HepG2 (cell line): ENCODE measurements at regions not wholly inside any gene's neighbourhood (a gene's known extent, or its start where the extent isn't known, plus 50 kb on each side); places are given as distances from the start of the nearest gene placed in this dataset.

Experiments used
- ARNT ChIP-seq: fragments of 450-650 bp; IDR thresholded peaks from 2 replicates; pipeline ENCODE4 v1.6.1; 2017
- CENPT ChIP-seq: sonication (generic); formaldehyde crosslinking; IDR thresholded peaks from 2 replicates; pipeline ENCODE4 v1.8.0; 2022; ENCODE audit warnings: low read depth, mild to moderate bottlenecking, moderate library complexity, missing genetic modification reagents
- FOXO4 ChIP-seq: sonication (generic); formaldehyde crosslinking; conservative IDR thresholded peaks from 2 replicates; pipeline ENCODE4 v1.8.1; 2023; ENCODE audit warnings: missing genetic modification reagents
- GABPB1 ChIP-seq: IDR thresholded peaks from 2 replicates; pipeline ENCODE4 v1.6.1; 2016; ENCODE audit warnings: mild to moderate bottlenecking, missing genetic modification reagents, moderate library complexity, missing compliant biosample characterization
- HDAC2 ChIP-seq: sonication (generic); formaldehyde crosslinking; IDR thresholded peaks from 2 replicates; pipeline ENCODE4 v1.4.0; 2020; ENCODE audit warnings: missing genetic modification reagents
- HOMEZ ChIP-seq: IDR thresholded peaks from 2 replicates; pipeline ENCODE4 v1.6.1; 2016; ENCODE audit warnings: low read depth
- IRF1 ChIP-seq: sonication (generic); formaldehyde crosslinking; IDR thresholded peaks from 2 replicates; pipeline ENCODE4 v1.4.0; 2020; ENCODE audit warnings: low read depth, mild to moderate bottlenecking, missing genetic modification reagents
- KLF12 ChIP-seq: sonication (generic); formaldehyde crosslinking; IDR thresholded peaks from 2 replicates; pipeline ENCODE4 v1.4.0; 2020; ENCODE audit warnings: missing genetic modification reagents, borderline replicate concordance
- KLF6 ChIP-seq: IDR thresholded peaks from 2 replicates; pipeline ENCODE4 v1.8.0; 2016; ENCODE audit warnings: missing biosample characterization, missing genetic modification reagents
- MATR3 ChIP-seq: sonication (generic); formaldehyde crosslinking; IDR thresholded peaks from 2 replicates; pipeline ENCODE4 v1.4.0; 2020; ENCODE audit warnings: missing genetic modification reagents
- SIN3A ChIP-seq: IDR thresholded peaks from 2 replicates; pipeline ENCODE4 v1.6.1; 2011; ENCODE audit warnings: low read depth, mild to moderate bottlenecking, control low read depth, low read length, borderline replicate concordance
- SKI ChIP-seq: fragments of 450-650 bp; IDR thresholded peaks from one replicate; pipeline ENCODE4 v1.6.1; 2018; ENCODE audit warnings: mild to moderate bottlenecking; ENCODE audit not compliant: partially characterized antibody
- SOX13 ChIP-seq, 3 experiments: fragments of 450-650 bp in 1 of 3; sonication (generic) in 1 of 3; formaldehyde crosslinking in 1 of 3; IDR thresholded peaks in 2 of 3; conservative IDR thresholded peaks in 1 of 3; 2 replicates each; pipeline versions ENCODE4 v1.5.0 to v1.6.1; 2016 to 2020; ENCODE audit warnings: antibody characterized with exemption in 1 of 3, mild to moderate bottlenecking in 1 of 3, missing compliant biosample characterization in 1 of 3, missing genetic modification reagents in 1 of 3, moderate library complexity in 1 of 3
- SOX6 ChIP-seq, 2 experiments: fragments of 450-650 bp in 1 of 2; sonication (generic) in 1 of 2; formaldehyde crosslinking in 1 of 2; IDR thresholded peaks; 2 replicates each; pipeline versions ENCODE4 v1.4.0 to v1.6.1; 2017 to 2020; ENCODE audit warnings: antibody characterized with exemption in 1 of 2, mild to moderate bottlenecking in 1 of 2, missing genetic modification reagents in 1 of 2
- SRSF9 ChIP-seq: fragments of 200-400 bp; formaldehyde crosslinking; IDR thresholded peaks from 2 replicates; pipeline ENCODE4 v1.6.1; 2018; ENCODE audit warnings: borderline replicate concordance, mild to moderate bottlenecking, low read depth, low read length; ENCODE audit not compliant: insufficient read depth, poor library complexity, severe bottlenecking
- SSRP1 ChIP-seq: IDR thresholded peaks from 2 replicates; pipeline ENCODE4 v1.6.1; 2016; ENCODE audit warnings: control low read depth
- TCF12 ChIP-seq, 2 experiments: fragments of 450-650 bp in 1 of 2; sonication (generic) in 1 of 2; formaldehyde crosslinking in 1 of 2; IDR thresholded peaks; 2 replicates each; pipeline versions ENCODE4 v1.6.1 to v1.8.0; 2017 to 2022; ENCODE audit warnings: antibody characterized with exemption in 1 of 2, mild to moderate bottlenecking in 1 of 2, missing genetic modification reagents in 1 of 2, moderate library complexity in 1 of 2
- WIZ ChIP-seq: sonication (generic); formaldehyde crosslinking; IDR thresholded peaks from 2 replicates; pipeline ENCODE4 v1.5.1; 2020; ENCODE audit warnings: mild to moderate bottlenecking, missing genetic modification reagents
- ZMYM2 ChIP-seq: sonication (generic); formaldehyde crosslinking; IDR thresholded peaks from 2 replicates; pipeline ENCODE4 v1.8.0; 2022; ENCODE audit warnings: mild to moderate bottlenecking, missing genetic modification reagents
- ZNF337 ChIP-seq: sonication (generic); formaldehyde crosslinking; IDR thresholded peaks from 2 replicates; pipeline ENCODE4 v1.5.1; 2020; ENCODE audit warnings: missing genetic modification reagents, low read depth, mild to moderate bottlenecking, borderline replicate concordance
- ZNF772 ChIP-seq: sonication (generic); formaldehyde crosslinking; IDR thresholded peaks from 2 replicates; pipeline ENCODE4 v1.5.0; 2020; ENCODE audit warnings: mild to moderate bottlenecking, missing genetic modification reagents
- ZSCAN29 ChIP-seq: sonication (generic); formaldehyde crosslinking; conservative IDR thresholded peaks from 2 replicates; pipeline ENCODE4 v1.4.0; 2020; ENCODE audit warnings: mild to moderate bottlenecking, missing genetic modification reagents
- ZZZ3 ChIP-seq: sonication (generic); formaldehyde crosslinking; IDR thresholded peaks from 2 replicates; pipeline ENCODE4 v1.4.0; 2020; ENCODE audit warnings: missing genetic modification reagents, mild to moderate bottlenecking, borderline replicate concordance
- TF ChIP-seq, protein P1 (sequence below): sonication (generic); formaldehyde crosslinking; IDR thresholded peaks from 2 replicates; pipeline ENCODE4 v1.9.0; 2021; ENCODE audit warnings: missing genetic modification reagents, borderline replicate concordance
- TF ChIP-seq, protein P2 (sequence below): sonication (generic); formaldehyde crosslinking; IDR thresholded peaks from 2 replicates; pipeline ENCODE4 v1.4.0; 2020; ENCODE audit warnings: missing genetic modification reagents, low read depth, mild to moderate bottlenecking, borderline replicate concordance

GRCh38 chr3:110946810-110947209 lies 124.8 kb upstream of the NECTIN3 start (continued):
- no peak for TF ChIP-seq SOX6 (IDR thresholded peaks at IDR 0.05)
- no peak; the same call in 1 of the 2 replicates for TF ChIP-seq SOX6 (CRISPR knock-in tag; IDR thresholded peaks at IDR 0.05)
- no peak for TF ChIP-seq WIZ (CRISPR knock-in tag)
- no peak for TF ChIP-seq SSRP1 (CRISPR knock-in tag)
- TF ChIP-seq, protein P1, sequence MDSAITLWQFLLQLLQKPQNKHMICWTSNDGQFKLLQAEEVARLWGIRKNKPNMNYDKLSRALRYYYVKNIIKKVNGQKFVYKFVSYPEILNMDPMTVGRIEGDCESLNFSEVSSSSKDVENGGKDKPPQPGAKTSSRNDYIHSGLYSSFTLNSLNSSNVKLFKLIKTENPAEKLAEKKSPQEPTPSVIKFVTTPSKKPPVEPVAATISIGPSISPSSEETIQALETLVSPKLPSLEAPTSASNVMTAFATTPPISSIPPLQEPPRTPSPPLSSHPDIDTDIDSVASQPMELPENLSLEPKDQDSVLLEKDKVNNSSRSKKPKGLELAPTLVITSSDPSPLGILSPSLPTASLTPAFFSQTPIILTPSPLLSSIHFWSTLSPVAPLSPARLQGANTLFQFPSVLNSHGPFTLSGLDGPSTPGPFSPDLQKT (CRISPR knock-in tag), result no peak
- TF ChIP-seq IRF1 (CRISPR knock-in tag), result no peak
- TF ChIP-seq SIN3A, result no peak
- no peak for TF ChIP-seq ZNF772 (CRISPR knock-in tag)
- TF ChIP-seq ZNF337, result no peak
- no peak for TF ChIP-seq SRSF9
- TF ChIP-seq SOX13 (IDR thresholded peaks at IDR 0.05), result no peak
- peak in 1 of 2 experiments; percentile 60; a peak in 1 of 4 replicates for TF ChIP-seq SOX13 (CRISPR knock-in tag; conservative IDR thresholded peaks at IDR 0.05 in 1 of 2, IDR thresholded peaks at IDR 0.05 in 1 of 2)
- TF ChIP-seq ZMYM2 (CRISPR knock-in tag), result no peak
- TF ChIP-seq SKI, result peak; percentile 19
- no peak for TF ChIP-seq ZZZ3 (CRISPR knock-in tag)
- TF ChIP-seq KLF12 (CRISPR knock-in tag), result no peak
- no peak for TF ChIP-seq ARNT
- no peak for TF ChIP-seq HDAC2 (CRISPR knock-in tag)
- no peak for TF ChIP-seq TCF12 (IDR thresholded peaks at IDR 0.05)
- TF ChIP-seq TCF12 (CRISPR knock-in tag; IDR thresholded peaks at IDR 0.05), result no peak
- TF ChIP-seq FOXO4 (CRISPR knock-in tag), result no peak
- TF ChIP-seq MATR3 (CRISPR knock-in tag), result no peak
- peak; percentile 27; the same call in 1 of the 2 replicates for TF ChIP-seq HOMEZ (CRISPR knock-in tag)
- TF ChIP-seq, protein P2, sequence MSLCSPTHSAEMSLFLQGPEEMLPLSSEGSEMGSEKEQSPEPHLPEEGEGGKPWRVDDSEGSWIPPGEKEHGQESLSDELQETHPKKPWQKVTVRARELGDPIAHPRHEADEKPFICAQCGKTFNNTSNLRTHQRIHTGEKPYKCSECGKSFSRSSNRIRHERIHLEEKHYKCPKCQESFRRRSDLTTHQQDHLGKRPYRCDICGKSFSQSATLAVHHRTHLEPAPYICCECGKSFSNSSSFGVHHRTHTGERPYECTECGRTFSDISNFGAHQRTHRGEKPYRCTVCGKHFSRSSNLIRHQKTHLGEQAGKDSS (CRISPR knock-in tag), result no peak
- TF ChIP-seq KLF6 (CRISPR knock-in tag), result no peak
- TF ChIP-seq CENPT, result no peak
- no peak for TF ChIP-seq ZSCAN29 (CRISPR knock-in tag)
- TF ChIP-seq GABPB1, result no peak
